A549 (cell line): ENCODE measurements at regions not wholly inside any gene's neighbourhood (a gene's known extent, or its start where the extent isn't known, plus 50 kb on each side); places are given as distances from the start of the nearest gene placed in this dataset.

Experiments
- CTCF ChIP-seq: fragments of >200 bp; sonication (Bioruptor Twin); formaldehyde crosslinking; IDR thresholded peaks from 3 replicates; pipeline ENCODE4 v1.5.1; 2016
- ELK1 ChIP-seq: fragments of 150-350 bp; IDR thresholded peaks from 2 replicates; pipeline ENCODE4 v1.6.1; 2014; ENCODE audit warnings: low read depth, mild to moderate bottlenecking, low read length
- MAX ChIP-seq: IDR thresholded peaks from 2 replicates; pipeline ENCODE4 v1.6.1; 2012
- NR3C1 ChIP-seq: fragments of >200 bp; sonication (Bioruptor Twin); formaldehyde crosslinking; IDR thresholded peaks from 3 replicates; pipeline ENCODE4 v1.6.1; 2017
- POLR2A ChIP-seq: IDR thresholded peaks from 2 replicates; pipeline ENCODE4 v1.6.1; 2012; ENCODE audit warnings: mild to moderate bottlenecking, low read length
- RAD21 ChIP-seq, 2 experiments: fragments of >200 bp in 1 of 2; sonication (Bioruptor Twin) in 1 of 2; formaldehyde crosslinking in 1 of 2; IDR thresholded peaks in 1 of 2; conservative IDR thresholded peaks in 1 of 2; 2 replicates in 1 of 2; 3 replicates in 1 of 2; pipeline ENCODE4 v1.6.1; 2012 to 2018; ENCODE audit warnings: inconsistent platforms in 1 of 2
- REST ChIP-seq: fragments of 200-600 bp; sonication (generic); IDR thresholded peaks from 2 replicates; pipeline ENCODE4 v1.6.1; 2016; ENCODE audit warnings: antibody characterized with exemption, mild to moderate bottlenecking, moderate library complexity
- USF2 ChIP-seq: fragments of 450-650 bp; IDR thresholded peaks from 2 replicates; pipeline ENCODE4 v1.6.1; 2014; ENCODE audit warnings: antibody characterized with exemption

GRCh38 chr2:60621688-60622429 lies 68.4 kb upstream of the BCL11A start:
- no peak for TF ChIP-seq MAX
- TF ChIP-seq POLR2A = no peak
- no peak for TF ChIP-seq ELK1
- no peak for TF ChIP-seq USF2
- no peak for TF ChIP-seq REST
- TF ChIP-seq NR3C1 = no peak
- no peak for TF ChIP-seq RAD21 (conservative IDR thresholded peaks at IDR 0.05 in 1 of 2, IDR thresholded peaks at IDR 0.05 in 1 of 2)
- TF ChIP-seq CTCF = no peak
